ENCODE measurements at regions not wholly inside any gene's neighbourhood (a gene's known extent, or its start where the extent isn't known, plus 50 kb on each side); places are given as distances from the start of the nearest gene placed in this dataset.

- no peak overlapping the region for H2AK5ac ChIP-seq (ENCODE audit: low read depth, low read length)
- no peak overlapping the region for H2BK15ac ChIP-seq (ENCODE audit: low read depth, low read length)
- H3K79me1 ChIP-seq (ENCODE audit: low read depth in 1 of 2, low read length in 2 of 2): no peaks in the 10 kb centered on the region
- no peak overlapping the region for H3K23ac ChIP-seq (ENCODE audit: low read depth, low read length)
- no peaks in the 10 kb centered on the region; the same call in 1 of the 2 replicates for H3K9me1 ChIP-seq (ENCODE audit: insufficient read depth, low read length)
- H3K9ac ChIP-seq (ENCODE audit: low read depth, low read length): no peak overlapping the region
- H4K91ac ChIP-seq (ENCODE audit: insufficient read depth, low read depth, low read length): no peak overlapping the region
- 0 out of 2 replicates have a peak, but pooled peaks cover 2% of the 10 kb centered on the region for H3K4me1 ChIP-seq (ENCODE audit: control insufficient read depth, insufficient read depth, low read length)
- H2AFZ ChIP-seq (replicated peaks; ENCODE audit: low read length, poor library complexity): no peak overlapping the region
- WGBS, 2 experiments (ENCODE audit: extremely low coverage in 2 of 2, insufficient read length in 1 of 2): 100% methylated on average over 1 of the region's 4 CpGs; no CpG with 5 or more reads in 1 of the 2 experiments
- no peak overlapping the region for H4K8ac ChIP-seq (ENCODE audit: low read depth in 2 of 2, low read length in 2 of 2)
- POLR2A ChIA-PET (ENCODE audit: unreplicated experiment): no interaction called here
- no peak overlapping the region for H2BK5ac ChIP-seq (ENCODE audit: low read depth, low read length, poor library complexity, severe bottlenecking)
- no peak overlapping the region for H3K56ac ChIP-seq (ENCODE audit: extremely low read depth, insufficient read depth, low read length)
- H3K27ac ChIP-seq (ENCODE audit: insufficient read depth, low read length): no peak overlapping the region
- dilution Hi-C loops (cut with HindIII; ENCODE audit: low sequenced_read_pairs, unreplicated experiment): no loop called here
- H2BK20ac ChIP-seq (ENCODE audit: low read depth, low read length): no peak overlapping the region
- no peak overlapping the region for H3K4ac ChIP-seq (ENCODE audit: low read depth, low read length)
- no peak overlapping the region for H3K4me3 ChIP-seq (ENCODE audit: insufficient read depth, low read depth, low read length)
- H2AK9ac ChIP-seq (replicated peaks; ENCODE audit: low read depth, low read length, poor library complexity): no peak overlapping the region
- no peak overlapping the region for H3K18ac ChIP-seq (ENCODE audit: low read depth, low read length)
- CTCF ChIA-PET: interaction anchor here (1.0 kb wide), 1 partner anchor 57 kb away, joined by 3 read pairs; no protein-coding TSS in a partner anchor
- no peaks in the 10 kb centered on the region; the same call in 1 of the 2 replicates for H3K27me3 ChIP-seq (ENCODE audit: control insufficient read depth, insufficient read depth, low read length)
- no peaks in the 10 kb centered on the region for H3K36me3 ChIP-seq (ENCODE audit: control insufficient read depth, insufficient read depth, low read length)
- no peak for TF ChIP-seq RFX5 (IDR thresholded peaks at IDR 0.05; ENCODE audit: low read depth, low read length)
- DNase-seq (no peak), ATAC-seq (ENCODE audit: low read depth) (no peak)
- in situ Hi-C loops (cut with MboI; ENCODE audit: low sequenced_read_pairs): no loop called here
- H3K14ac ChIP-seq (replicated peaks; ENCODE audit: low read depth, low read length): no peak overlapping the region
- BruUV-seq (replicated peaks): no TSS peak
- H3K9me3 ChIP-seq (ENCODE audit: control insufficient read depth, insufficient read depth, low read length): no peaks in the 10 kb centered on the region
- no peak overlapping the region for H4K5ac ChIP-seq (ENCODE audit: low read depth, low read length)
- H4K20me1 ChIP-seq (ENCODE audit: insufficient read depth, low read length): no peaks in the 10 kb centered on the region
- no peak overlapping the region for H3K4me2 ChIP-seq (ENCODE audit: low read depth, low read length)
- no peak overlapping the region for H2BK120ac ChIP-seq (ENCODE audit: low read depth, low read length)
- intact Hi-C loops (cut with micrococcal nuclease): no loop called here
These were observed 96.6 kb upstream of the AGTR1 start for GRCh38 chr3:148600902-148601765.

Measured in IMR-90 (cell line).